ENCODE measurements at regions not wholly inside any gene's neighbourhood (a gene's known extent, or its start where the extent isn't known, plus 50 kb on each side); places are given as distances from the start of the nearest gene placed in this dataset.

DNA sequence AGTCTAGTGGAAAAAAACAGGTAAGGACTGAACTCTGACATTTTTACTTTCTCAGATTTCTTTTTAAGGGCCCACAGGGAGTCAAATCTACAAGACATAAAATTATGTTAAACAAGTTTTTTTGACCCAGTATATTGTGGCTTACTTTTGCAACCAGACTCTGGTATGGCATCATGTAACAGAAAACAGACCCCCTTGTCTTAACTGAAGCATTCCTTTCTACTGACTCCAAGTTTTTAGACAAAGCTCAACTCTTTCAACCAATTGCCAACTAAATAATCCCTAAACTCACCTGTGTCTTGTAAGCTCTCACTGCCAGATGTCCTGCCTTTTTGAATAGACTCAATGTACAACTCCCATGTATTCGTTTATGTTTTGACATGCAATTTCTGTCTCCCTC, 64.3 kb downstream of the FASLG start:
- TF ChIP-seq CTCF (optimal IDR thresholded peaks at IDR 0.05 in 1 of 3, IDR thresholded peaks at IDR 0.05 in 1 of 3, conservative IDR thresholded peaks at IDR 0.05 in 1 of 3; ENCODE audit: extremely low read depth in 1 of 3, insufficient read depth in 2 of 3, low read length in 3 of 3) (no peak), EZH2 (IDR thresholded peaks at IDR 0.05; ENCODE audit: low read length) (no peak)
